ENCODE measurements at regions not wholly inside any gene's neighbourhood (a gene's known extent, or its start where the extent isn't known, plus 50 kb on each side); places are given as distances from the start of the nearest gene placed in this dataset.
"Not testable (repeated sequence)": the region's sequence is repeated elsewhere in the genome, so short reads cannot be mapped to it uniquely, and the experiment has no call there.

- no peak for DNase-seq
These were observed 377.8 kb upstream of the PROK2 start for GRCh38 chr3:72162649-72163184.

GRCh38 chr3:72161881-72162595 lies 377.1 kb upstream of the PROK2 start:
- no peak for DNase-seq

GRCh38 chr3:72161285-72161684 lies 376.3 kb upstream of the PROK2 start:
- DNase-seq: not testable (repeated sequence)

GRCh38 chr3:72160351-72160750 lies 375.4 kb upstream of the PROK2 start:
- DNase-seq: no peak

GRCh38 chr3:72159487-72159886 lies 374.5 kb upstream of the PROK2 start:
- no peak for DNase-seq

GRCh38 chr3:72158639-72159326 lies 373.8 kb upstream of the PROK2 start:
- DNase-seq: no peak

- DNase-seq: no peak
These were observed 373.0 kb upstream of the PROK2 start for GRCh38 chr3:72157748-72158638.

- DNase-seq: no peak
These were observed 370.6 kb upstream of the PROK2 start for GRCh38 chr3:72155391-72156064.

- DNase-seq: no peak
These were observed 369.7 kb upstream of the PROK2 start for GRCh38 chr3:72154391-72155335.

- no peak for DNase-seq
These were observed 368.7 kb upstream of the PROK2 start for GRCh38 chr3:72153477-72154314.

- no peak for DNase-seq
These were observed 367.9 kb upstream of the PROK2 start for GRCh38 chr3:72152551-72153476.

- no peak for DNase-seq
These were observed 366.7 kb upstream of the PROK2 start for GRCh38 chr3:72151465-72152238.

- DNase-seq: no peak
These were observed 365.9 kb upstream of the PROK2 start for GRCh38 chr3:72150634-72151412.

- DNase-seq: no peak
These were observed 364.8 kb upstream of the PROK2 start for GRCh38 chr3:72149645-72150300.

GRCh38 chr3:72147600-72147999 lies 362.7 kb upstream of the PROK2 start:
- DNase-seq: no peak

- DNase-seq: no peak
These were observed 360.8 kb upstream of the PROK2 start for GRCh38 chr3:72145506-72146380.
